HG02610 (cell line): ENCODE measurements at regions not wholly inside any gene's neighbourhood (a gene's known extent, or its start where the extent isn't known, plus 50 kb on each side); places are given as distances from the start of the nearest gene placed in this dataset.

Experiments
- ATAC-seq: cut with Tn5 transposase; IDR thresholded peaks from one replicate; pipeline ENCODE4 v1.9.1; 2021; ENCODE audit warnings: mild to moderate bottlenecking, moderate library complexity; ENCODE audit not compliant: unreplicated experiment

DNA sequence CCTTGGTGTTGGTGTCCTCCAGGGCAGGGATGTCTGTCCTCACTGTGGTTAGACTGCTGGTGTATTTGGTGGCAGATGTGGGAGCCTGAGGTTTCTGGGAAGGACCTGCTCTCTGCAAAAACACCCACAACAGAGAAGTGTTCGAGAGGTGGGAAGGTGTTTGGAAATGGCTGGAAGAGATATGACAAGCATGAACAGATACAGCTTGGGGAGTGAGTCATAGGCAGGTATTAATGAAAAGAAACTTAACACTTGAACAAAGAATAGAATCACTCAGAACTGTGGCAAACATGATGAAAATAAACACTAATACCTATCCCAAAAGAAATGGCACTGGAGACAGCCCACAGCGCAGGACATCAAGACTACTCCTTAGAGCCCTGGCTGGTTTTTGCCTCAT, 192.4 kb upstream of the RORA start:
- ATAC-seq: no peak

DNA sequence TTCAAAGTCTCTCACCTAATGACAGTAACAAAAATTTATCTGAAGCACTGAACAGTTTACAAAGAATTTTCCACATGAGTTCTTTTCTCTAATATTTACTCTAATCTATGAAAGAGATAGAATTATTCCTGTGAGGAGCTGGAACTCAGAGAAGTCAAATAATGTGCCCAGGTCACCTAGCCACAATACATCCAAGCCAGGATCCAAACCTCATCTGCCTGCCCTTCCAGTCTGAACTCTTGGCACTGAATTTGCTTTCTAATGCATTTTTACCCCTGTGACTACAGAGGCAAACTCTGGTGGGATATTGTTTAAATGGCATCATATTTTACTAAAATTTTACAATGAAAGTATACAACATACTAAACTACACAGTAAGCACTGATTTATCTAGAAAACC, 191.4 kb upstream of the RORA start:
- no peak for ATAC-seq

DNA sequence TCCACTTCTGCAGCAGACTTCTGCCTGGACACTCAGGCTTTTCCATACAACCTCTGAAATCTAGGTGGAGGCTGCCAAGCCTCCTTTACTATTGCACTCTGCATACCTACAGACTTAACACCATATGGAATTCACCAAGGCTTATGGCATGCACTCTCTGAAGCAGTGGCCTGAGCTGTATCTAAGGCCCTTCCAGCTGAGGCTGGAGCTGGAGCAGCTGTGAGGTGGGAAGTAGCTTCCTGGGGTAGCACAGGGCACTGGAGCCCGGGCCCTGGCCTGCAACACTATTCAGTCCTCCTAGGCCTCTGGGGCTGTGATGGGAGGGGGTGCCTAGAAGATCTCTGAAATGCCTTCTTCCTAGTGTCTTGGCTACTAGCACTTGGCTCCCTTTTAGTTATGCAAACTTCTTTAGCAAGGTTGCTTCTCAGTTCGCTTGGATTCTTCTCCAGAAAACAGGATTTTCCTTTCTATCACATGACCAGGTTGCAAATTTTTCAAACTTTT, 186.6 kb upstream of the RORA start:
- ATAC-seq: no peak

DNA sequence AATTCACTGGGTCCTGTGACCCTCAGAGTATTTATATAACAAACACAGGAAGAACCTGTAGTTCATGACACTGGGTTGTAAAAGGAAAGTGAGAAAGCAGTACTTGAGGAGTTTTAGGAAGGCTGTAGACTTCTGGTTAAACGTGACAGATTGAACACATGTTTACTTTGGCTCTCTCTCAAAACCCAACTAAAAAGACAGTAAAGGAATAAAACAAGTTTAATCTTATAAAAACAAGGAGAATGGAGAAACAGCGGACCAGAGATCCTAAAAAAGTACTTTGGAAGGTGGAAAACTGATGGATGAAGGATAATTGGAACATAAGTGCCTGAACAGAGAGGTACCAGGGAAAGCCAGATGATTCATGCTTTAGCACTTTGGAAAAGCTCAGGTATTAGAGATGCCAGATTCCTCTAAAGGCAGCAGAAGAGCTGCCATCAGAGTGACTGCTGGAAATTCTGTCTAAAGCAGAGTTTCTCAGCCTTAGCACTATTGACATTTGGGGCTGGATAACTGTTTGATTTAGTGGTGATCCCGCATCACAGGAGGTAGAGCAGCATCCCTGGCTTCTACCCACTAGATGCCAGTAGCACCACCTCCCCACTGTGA, 182.9 kb upstream of the RORA start:
- ATAC-seq: no peak

DNA sequence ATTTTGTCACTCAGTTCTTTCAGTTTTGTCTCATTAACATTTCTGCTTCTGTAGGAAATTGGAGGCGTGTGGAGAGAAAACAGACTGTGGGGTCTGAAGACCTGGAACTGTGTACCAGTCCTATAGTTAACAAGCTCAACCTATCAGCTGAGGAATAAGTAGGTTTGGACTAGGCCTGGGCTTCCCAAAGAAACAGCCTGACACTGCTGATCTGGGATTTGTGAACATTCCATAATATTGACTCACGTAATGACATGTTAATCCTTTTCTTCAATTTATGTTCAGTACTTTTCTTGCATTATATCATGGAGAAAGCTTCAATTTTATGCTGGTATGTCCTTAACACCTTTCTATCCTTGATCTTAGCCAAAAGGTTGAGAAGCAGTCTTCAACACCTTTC, 181.6 kb upstream of the RORA start:
- no peak for ATAC-seq

DNA sequence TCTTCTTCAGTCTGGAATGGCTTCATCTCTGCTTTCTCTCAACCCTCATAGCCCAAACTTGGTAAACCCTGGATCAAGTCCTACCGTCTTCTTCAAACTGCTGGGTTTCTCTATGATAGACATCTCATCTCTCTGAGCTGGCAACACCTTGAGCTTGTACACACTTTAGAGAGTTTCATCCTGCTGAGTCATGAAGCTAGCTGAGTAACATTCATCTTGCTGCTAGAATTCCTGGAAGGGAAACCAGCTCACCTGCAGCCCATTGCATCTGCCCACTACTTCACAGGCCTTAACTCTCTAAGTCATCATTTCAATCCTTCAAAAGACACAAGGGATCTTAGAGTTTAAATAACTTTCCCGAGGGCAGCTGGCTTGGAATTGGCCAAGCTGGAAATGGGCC, 175.5 kb upstream of the RORA start:
- ATAC-seq: no peak

DNA sequence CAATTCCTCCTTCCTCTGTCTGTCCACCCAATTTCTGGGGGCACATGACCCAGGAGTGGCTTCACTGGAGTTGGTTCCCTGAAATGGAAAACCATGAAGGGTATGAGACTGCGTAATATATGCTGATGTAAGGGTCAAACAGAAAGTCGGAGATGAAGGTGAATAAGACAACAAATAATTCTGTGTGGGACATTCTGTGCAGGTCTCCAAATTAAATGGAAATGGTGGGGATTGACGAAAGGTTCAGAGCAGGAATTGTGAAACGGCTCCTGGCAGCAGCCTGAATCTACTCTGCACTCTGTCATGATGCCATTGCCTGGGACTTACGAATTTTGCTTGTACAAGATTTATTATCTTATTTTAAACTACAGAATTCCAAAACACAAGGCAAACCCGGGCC, 174.8 kb upstream of the RORA start:
- ATAC-seq: no peak

DNA sequence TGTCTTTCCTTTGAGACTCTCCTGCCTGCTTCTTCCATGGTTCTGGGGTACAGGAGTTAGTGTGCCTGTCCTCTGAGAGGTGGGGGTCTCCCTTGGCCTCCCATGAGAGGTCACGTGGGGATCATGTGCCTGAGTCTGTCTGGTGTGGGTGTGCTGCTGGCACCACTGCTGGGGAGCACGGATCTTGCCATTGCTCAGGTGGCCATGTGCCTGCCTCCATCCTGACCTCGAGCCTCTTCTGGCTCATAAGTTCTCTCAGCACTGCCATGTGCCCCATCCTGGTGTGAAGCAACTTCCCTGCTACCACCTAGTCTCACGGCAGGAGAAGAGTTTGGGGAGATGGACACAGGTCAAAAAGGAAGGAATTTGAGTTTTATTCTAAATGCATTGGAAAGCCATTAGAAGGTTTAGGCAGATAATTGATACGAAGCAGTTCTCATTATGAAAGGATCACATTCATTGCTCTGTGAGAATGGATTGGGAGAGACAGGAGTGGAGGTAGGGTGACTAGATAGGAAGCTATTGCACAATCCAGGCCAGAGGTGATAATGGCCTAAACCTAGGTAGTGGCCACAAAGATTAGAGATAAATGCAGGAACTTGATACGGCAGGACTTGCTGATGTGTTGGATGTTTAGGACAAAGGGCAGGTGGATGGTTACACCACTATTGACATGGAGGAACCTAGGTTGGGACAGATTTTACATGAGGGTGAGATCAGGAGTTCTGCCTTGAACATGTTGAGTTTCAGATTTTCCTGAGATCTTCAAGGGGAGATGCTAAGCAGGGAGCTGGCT, 173.0 kb upstream of the RORA start:
- no peak for ATAC-seq

DNA sequence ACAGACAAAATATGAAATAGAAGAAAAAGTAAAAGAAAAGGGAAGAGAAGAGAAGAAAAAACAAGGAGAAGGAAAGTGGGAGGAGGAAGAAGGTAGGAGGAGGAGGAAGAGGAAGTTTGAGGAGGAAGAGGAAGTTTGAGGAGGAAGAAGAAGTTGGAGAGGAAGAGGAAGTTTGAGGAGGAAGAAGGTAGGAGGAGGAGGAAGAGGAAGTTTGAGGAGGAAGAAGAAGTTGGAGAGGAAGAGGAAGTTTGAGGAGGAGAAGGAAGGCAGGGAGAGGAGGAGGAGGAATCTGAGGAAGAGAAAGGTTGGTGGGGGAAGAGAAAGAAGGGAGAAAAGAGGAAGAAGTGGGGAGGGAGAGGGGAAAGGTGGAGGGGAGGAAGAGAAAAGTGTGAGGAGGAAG, 169.2 kb upstream of the RORA start:
- no peak for ATAC-seq

DNA sequence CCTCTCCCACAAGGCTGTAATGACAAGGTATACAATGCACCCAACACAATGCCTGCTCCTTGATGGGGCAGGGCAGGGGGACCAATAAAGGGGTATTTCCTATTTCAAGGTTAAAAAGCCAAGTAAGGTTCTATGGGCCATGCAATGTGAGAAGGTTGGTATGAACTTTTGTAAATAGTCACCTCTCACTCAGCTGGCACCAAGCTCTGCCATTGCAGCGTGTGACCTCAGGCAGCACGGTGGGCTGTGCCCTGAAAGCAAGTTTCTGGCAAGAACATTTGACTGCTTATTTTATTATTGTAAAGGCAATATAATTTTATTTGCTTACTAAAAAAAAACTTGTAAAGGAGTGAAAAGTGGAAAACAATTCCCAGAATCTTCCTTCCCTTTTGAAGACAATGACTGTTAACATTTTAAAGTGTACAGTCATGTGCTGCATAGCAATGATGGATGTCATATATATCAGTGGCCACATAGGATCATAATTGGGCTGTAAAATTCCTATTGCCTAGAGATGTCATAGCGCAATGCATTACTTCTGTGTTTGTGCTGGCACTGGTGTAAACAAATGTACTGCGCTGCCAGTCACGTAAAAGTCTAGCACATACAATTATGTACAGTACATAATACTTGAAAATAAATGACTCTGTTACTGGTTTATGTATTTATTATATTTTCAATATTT, 167.3 kb upstream of the RORA start:
- ATAC-seq: no peak

DNA sequence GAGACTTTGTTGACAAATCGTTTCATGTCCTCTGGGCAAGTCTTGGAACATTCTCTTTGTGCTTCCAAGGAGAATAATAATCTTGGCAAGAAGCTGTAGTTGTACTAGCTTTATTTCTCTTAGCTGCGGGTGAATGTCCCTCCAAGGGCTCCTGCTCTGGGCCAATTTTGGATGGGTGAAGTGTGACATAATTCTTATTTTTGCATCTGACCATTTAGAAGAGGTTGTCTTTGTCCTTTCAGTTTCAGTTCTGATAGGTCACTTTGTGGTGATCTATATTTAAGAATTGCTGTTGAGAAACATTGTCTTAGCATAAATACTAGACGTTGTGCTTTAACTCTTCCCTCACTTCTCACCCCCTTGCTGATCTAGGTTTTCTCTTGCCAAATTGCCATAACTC, 164.8 kb upstream of the RORA start:
- no peak for ATAC-seq

DNA sequence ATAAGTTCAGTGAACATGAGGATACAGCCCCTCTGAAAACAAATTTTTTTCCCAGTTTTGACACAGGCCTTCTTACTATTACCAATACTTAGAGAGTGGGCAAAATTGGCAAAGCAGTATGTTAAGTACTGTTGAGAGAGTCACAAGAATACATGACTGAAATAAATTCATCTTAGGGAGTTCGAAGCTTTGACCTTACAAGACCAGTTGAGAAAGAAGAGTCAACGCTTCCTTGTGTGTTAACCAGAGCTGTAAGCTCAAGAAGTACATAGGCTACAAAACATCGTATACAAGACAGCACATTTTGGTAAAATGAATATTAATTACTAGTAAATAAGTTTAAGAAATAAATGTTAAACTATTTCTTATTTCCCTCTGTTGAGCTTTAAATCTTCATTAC, 164.4 kb upstream of the RORA start:
- no peak for ATAC-seq

DNA sequence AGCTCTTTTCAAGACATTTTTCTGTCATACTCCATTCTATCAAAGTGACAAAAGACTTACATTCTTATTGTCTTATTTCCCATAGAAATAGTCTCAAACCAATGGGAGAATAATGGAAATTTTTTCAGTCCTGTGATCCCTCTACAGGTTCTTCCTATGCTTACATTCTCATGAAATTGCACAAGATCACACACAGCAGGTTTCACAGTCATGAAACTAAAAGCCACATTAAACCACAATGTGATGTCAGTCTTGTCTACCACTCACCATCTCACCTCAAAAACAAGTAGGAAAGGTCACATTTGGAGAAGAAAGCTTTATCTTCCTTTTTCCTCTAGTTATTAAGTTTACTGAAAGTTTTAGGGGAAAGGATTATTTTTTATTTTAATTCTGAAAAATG, 161.0 kb upstream of the RORA start:
- ATAC-seq: no peak

DNA sequence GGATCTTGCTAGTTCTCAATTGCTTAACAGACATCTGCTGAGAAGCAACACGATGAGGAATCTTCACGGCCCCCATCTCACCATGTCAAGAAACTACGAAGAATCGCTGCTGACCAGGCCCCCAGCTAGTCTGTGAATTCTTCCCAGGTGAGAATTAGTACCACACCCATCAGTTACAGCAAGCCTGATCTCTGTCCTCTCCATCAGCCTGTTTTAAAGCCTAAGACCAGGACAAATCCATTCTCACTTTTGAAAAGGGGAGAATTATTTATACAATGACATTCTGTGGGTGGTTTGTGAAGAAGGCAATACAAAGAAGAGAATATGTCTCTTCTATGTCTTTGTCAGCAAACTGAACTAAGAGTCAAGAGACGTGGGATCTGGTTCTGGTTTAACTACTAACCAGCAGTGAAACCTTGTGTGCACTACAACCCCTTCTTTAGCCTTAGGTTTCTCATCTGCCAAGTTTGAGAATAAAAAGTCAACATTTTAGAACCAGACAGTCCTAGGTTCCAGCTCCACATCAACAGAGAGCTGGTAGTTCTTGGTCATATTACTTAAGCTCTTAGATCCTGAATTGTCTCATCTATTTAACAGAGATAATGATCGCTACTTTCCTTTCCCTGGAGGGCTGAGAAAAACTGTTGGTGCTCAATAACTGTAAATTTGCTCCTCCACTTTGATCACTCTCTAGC, 160.4 kb upstream of the RORA start:
- no peak for ATAC-seq

DNA sequence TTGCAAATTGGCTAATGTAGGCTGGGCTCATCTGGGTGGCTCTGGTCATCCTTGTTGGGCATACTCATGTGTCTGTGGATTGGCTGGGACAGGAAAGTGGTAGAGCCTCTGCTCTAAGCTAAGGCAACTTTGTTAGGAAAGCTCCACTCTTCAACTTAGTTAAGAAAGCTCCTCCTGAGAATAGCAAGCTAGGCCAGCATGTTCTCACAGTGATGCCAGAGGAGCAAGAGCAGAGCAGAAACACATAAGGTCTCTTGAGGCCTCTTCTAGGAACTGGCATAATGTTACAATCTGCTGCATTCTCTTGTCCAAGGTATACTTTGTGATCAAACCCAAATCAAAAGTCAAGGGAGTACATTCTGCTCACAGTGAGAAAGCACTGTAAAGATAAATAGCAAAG, 158.6 kb upstream of the RORA start:
- ATAC-seq: no peak

DNA sequence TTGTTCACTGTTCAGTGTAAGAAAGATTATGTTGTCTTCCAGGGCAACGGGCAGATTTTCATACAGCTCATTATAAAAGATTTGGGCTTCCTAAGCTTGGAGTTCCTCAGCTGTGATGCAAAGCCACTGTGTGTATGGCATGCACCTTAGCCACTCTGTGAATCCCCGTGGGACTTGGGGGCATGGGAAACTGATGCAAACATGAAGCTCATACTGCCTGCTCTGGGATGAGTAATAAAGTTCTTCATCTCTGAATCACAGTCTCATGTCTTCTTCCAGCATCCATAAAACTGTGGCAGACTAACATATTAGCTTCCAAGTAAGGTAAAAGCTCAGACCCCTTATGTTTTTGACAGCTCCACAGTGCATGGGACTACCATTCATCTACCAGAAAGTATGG, 154.3 kb upstream of the RORA start:
- ATAC-seq: no peak

DNA sequence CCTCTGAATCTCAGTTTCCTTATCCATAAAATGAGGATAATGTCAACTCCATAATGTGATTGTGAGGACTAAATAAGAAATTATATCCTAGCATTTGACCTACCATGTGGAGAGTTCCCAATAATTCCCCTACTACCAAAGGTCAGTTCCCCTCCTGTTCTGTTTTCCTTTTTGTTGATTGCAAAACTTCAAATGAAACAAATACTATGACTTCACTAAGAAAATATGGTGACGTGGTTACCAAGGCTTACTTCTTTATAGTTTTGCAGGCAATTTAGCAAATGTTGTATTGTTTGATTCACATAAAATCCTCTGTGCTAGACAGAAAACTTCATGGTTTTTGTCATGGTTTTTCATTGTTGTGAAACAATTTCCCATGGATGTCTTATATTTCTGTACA, 153.8 kb upstream of the RORA start:
- ATAC-seq: no peak

DNA sequence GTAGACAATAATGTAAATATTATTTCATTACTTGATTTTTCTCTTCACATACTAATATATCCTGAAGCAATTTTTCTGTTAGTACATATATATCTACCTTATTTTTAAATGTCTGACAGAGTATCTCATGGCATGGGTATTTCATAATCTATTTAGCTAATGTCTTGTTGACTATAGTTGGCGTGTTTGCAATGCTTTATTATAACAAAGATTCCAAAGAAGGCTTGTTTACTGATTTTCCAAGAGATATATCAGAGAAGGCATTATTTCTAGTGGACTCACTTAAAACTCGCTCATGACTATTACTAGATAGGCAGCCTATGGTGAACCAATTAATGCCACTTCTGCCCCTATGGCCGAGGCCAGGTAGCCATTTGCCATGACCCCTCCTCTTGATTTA, 152.4 kb upstream of the RORA start:
- ATAC-seq: no peak

DNA sequence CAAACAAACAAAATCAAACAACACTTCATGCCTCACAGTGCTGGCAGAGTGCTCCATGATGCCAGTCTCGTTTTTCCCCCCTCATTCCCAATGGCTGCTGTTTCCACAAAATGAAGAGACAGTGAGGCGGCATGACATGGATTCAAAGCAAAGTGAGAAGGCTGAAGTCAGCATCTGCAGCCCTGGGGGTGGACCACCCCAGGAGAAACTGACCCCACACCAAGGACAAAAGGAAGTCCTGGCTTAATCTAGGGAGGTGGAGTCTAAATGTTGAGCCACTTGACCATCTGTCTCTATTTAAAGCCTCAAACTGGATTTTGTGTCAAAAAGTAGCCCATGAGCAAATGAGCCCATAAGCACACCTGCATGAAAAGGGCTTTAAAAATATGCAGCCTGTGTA, 151.2 kb upstream of the RORA start:
- ATAC-seq: no peak

DNA sequence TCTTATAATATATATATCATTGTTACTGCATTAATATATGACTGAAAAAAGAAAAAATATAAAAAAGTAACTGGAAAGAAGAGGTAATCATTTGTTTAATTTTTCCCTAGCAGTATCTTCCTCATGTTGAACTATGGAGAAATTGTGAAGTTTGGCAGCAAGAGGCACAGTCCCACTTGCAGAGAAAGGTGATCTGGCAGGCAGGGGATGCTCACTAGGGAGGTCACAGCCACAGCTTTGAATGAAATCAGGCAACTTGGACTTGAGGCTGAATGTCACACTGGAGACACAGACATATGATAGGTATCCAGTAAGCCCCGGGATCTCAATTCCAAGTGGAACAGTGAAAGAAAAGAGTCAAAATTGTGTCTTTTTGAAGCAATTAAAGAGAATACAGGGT, 149.9 kb upstream of the RORA start:
- no peak for ATAC-seq

DNA sequence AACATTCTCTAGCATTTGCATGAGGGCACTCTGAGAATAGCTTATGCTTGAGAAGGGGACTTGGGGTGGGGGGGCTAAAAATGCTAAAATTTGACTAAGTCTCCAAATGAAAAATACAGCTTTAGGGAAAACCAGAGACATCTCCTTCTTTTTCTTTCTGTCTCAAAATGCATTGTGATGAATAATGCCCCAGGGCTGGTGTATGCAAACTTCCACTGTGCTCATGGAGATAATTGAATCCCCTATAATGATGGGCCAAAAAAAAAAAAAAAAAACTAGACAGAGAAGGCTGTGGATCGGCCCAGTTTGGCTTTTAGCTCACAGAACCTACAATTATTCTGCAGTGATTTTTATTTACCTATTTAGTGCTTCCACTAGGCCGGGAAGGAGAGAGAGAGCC, 147.9 kb upstream of the RORA start:
- no peak for ATAC-seq

DNA sequence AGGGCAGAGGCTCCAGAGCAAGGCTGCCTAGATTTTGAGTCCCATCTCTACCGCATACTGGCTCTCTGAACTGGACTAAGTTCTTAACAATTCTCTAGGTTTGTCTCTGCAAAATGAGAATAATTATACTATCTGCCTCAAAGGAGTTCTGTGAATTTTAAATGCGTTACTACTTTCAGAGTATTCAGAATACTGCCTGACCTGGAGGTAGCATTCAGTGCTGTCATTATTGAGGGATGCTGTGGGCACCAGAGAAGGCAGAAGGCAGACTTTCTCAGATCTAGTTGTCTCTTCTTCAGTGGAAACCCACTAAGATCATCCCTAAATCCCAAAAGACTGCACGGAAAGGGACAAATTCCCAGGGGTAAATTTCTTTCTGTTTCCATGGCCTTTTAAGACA, 147.4 kb upstream of the RORA start:
- no peak for ATAC-seq
